ENCODE measurements at regions not wholly inside any gene's neighbourhood (a gene's known extent, or its start where the extent isn't known, plus 50 kb on each side); places are given as distances from the start of the nearest gene placed in this dataset.

DNA sequence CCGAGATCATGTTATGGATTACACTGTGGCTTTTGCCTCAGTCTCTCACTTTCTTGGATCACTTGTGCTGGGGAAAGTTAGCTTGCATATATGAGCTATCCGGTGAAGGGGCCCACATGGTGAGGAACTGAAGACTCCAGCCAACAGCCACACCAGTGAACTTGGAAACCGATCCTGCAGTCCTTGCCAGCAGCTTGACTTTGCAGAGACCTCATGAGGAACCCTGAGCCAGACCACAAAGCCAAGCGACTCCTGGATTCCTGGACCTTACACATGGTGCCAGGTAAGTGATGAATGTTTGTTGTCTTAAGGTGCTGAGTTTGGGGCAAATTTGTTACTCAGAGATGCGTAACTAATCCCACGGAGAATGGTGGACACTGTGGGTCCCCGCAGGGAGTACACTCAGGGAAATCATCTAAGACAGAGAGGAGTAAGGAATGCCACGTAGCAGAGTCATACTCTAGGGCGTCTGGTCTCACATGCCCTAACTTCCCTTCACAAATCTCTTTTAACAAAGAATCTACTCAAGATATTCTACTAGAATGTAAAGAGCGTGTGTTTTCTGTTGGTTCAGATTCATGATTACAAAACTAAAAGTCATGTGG, 76.5 kb upstream of the PJA2 start:
- no peak for FAIRE-seq
- no peak for TF ChIP-seq POLR2A (IDR thresholded peaks at IDR 0.05; ENCODE audit: low read depth, low read length)
- no peak for DNase-seq (ENCODE audit: insufficient read length, low spot score)

DNA sequence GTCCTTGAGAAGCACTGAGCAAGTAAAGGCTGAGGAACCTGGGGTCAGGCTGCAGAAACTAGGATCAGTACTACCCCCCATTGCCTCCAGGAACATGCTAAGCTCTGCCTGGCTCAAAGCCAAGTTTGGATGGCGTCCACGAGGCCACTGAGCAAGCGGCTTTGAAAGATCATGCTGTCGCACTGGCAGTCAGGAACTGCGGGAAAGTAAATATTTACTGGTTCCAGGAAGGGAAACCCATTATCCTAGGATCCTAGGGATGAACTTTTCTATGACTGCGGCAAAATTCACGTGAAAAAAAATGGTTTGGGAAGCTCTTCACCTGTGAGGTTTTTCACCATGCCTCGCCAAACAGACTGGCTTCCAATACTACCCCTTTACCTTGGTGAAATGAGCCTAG, 75.3 kb upstream of the PJA2 start:
- FAIRE-seq (no peak), DNase-seq (ENCODE audit: insufficient read length, low spot score) (no peak)
- no peak for TF ChIP-seq POLR2A (IDR thresholded peaks at IDR 0.05; ENCODE audit: low read depth, low read length)

DNA sequence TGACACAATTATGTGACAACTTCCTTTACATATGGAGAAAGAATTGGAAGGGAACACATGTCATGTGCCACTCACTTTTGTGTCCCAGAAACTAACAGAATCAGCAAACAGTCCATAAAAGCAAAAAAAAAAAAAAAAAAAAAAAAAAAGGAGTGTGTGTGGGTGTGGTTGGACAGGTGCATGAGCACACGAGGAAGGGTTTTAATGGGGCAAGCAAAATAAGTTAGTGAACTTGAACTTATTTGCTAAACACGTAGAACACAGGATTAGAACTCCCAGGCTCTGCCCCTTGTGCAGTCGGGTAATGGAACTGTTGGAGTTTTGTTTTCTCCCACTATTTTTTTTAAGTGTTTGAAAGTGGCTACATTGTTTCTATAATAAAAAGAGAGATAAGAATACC, 74.8 kb upstream of the PJA2 start:
- no peak for FAIRE-seq
- DNase-seq (ENCODE audit: insufficient read length, low spot score) = no peak
- no peak for TF ChIP-seq POLR2A (IDR thresholded peaks at IDR 0.05; ENCODE audit: low read depth, low read length)

DNA sequence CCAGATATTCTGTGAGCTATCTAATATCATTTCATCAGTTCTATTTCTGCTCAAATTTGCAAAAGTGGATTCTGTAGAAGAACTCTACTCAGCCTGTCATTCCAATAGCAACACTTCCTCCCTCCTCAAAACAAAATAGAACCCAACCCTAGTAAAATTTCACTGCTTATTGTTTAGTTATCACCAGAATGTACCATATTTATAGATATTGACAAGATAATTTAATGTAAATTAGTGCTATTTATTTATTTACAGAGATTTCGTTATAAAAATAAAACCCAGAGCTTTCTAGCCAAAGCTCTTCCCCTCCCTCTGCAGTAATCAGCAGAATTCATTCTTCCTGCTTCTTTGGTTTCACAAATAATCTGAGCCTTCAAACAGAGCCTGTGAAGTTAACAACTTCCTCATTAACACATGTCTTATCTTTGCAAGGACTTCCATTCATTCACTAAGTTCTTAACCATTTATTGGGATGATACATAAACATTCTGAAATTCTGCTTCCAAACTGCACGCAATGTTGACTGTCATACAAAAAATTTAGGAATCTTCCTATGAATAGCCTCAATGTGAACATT, 73.7 kb upstream of the PJA2 start:
- TF ChIP-seq POLR2A (IDR thresholded peaks at IDR 0.05; ENCODE audit: low read depth, low read length) = no peak
- FAIRE-seq (no peak), DNase-seq (ENCODE audit: insufficient read length, low spot score) (no peak)

DNA sequence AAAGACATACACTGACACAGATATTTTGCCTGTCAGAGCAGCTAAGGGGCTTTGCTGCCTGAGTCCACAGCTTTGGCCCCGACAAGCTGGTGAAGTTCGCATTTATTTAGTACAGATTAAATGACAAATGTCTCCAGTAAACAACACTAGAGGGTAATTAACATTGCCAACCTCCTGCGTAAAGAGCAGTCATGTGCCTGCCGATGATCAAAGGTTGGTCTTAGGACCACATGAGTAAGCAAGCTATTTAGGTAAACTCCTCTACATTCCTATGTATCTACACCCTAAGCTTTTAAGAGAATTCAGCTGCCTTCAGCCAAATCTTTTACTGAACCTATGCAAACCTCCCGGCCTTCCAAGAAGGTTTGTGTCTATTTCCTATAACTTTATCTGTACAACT, 73.0 kb upstream of the PJA2 start:
- DNase-seq (ENCODE audit: insufficient read length, low spot score) = no peak
- no peak for TF ChIP-seq POLR2A (IDR thresholded peaks at IDR 0.05; ENCODE audit: low read depth, low read length)
- FAIRE-seq = no peak

DNA sequence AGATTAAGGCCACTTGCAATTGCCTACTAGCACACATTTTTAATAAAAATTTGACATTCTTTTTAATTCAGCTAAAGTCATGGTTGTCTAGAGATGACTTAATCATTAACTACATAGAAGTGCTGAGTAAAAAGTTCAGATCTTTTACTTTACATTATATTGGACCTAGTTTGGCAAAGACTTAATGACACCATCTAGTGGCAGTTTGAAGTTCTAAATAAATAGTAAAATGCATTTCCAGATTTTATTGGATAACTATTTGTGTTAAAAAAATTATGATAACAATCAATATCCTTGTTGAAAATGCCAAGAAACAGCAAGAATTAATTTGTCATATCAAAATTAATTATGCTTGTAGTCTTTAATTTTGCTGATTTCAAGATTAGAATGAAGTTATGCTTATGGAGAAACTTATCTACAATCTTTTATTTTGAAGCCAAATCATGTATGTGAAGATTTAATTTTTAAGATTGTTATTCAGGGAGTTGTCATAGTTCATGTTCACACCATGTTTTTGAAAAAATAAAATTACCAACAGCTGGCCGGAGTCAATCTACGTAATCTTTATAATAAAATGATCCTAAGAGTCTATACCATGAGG, 69.6 kb upstream of the PJA2 start:
- no peak for DNase-seq (ENCODE audit: insufficient read length, low spot score)
- no peak for TF ChIP-seq POLR2A (IDR thresholded peaks at IDR 0.05; ENCODE audit: low read depth, low read length)
- FAIRE-seq = peak; percentile 57

DNA sequence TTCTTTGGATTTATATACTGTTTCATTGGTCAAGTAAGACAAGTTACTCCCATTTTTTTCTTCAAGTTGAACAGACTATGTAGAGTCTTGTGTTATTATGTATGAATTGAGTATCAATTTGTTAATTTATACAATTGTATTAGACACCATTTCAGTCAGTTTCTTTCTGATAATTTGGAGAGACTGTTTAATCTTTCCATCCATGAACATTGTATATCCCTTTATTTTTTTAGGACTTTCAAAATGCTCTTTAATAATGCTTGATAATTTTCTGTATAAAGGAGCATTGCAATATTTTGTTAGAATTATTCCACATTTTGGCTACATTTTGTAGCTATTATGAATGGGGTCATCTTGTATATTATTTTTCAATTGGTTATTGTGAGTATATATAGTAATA, 69.1 kb upstream of the PJA2 start:
- DNase-seq (ENCODE audit: insufficient read length, low spot score) (no peak), FAIRE-seq (no peak)
- TF ChIP-seq POLR2A (IDR thresholded peaks at IDR 0.05; ENCODE audit: low read depth, low read length) = no peak

DNA sequence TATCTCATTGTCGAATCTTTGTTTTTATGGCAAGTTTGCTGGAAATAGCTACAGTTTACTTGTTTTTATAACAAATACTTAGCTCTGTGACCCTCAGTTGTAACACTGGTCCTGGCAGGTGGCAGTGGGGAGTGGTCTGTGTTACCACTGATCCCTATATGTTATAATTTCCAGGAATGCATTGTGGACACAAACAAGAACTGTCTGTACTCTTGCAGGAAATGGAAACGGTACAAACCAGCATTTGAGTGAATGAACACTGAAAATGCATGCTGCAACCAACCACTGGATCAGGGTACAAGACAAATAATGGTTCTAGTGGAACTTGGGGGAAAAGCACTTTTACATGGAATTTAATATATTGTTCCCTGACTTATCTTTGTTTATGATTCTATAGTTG, 66.5 kb upstream of the PJA2 start:
- no peak for TF ChIP-seq POLR2A (IDR thresholded peaks at IDR 0.05; ENCODE audit: low read depth, low read length)
- FAIRE-seq (no peak), DNase-seq (ENCODE audit: insufficient read length, low spot score) (no peak)

DNA sequence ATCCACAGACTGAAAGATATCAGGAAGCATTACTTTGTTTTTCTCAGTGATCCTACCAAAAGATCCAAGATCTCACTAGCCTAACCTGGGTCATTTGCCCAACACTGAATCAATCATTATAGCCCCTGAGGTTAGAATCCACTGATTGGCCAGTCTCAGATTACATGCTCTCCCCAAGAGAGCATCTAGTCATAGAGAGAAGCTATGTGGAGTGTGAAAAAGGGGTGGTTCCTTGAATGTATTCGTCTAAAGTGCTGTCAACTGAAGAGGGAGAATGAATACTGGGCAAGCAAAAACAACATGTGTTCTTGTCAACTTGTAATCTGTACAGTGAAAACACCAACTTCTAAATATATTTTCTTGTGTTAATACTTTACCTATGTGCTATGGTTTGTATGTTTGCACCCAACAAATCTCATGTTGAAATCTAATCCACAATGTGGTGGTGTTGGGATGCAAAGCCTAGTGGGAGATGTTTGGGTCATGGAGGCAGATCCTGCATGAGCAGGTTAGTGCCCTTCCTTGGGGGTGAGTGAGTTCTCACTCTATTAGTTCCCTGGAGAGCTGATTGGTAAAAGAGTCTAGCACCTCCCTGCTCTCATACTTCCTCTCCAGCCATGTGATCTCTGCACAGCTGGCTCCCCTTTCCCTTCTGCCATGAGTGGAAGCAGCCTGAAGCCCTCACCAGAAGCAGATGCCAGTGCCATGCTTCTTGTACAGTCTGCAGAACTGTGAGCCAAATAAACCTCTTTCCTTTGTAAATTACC, 60.3 kb upstream of the PJA2 start:
- DNase-seq (ENCODE audit: insufficient read length, low spot score) (no peak), FAIRE-seq (no peak)
- TF ChIP-seq POLR2A (IDR thresholded peaks at IDR 0.05; ENCODE audit: low read depth, low read length) = no peak

DNA sequence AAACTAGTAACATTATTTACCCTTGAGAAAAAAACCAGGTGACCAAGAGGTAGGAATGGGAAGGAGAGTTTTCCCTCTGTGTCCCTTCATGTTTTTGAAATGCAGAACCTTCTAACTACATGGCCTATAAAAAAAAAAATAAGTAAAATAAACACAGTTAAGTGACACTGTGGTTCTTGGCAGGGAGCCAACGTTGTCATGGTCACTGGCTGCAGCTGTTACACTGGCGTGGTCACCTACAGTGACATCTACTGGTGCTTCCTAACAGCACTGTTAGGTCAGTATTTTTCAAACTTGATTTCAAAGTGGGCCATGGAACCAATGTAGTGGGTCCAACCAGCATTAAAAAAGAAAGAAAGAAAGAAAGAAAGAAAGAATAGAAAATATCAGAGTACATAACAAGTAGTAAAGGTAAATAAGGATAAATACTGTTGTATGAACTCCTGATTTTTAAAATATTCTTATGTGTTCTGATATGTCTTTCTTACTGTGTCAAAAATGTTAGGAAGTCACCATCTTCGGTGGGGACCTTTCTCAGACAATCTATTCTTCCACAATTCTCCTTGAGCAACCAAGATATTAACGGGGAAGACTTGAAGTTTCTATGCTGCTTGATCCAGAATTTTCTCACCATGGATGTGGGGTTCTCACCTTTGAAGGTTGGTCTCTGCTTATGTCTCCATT, 59.1 kb upstream of the PJA2 start:
- no peak for TF ChIP-seq POLR2A (IDR thresholded peaks at IDR 0.05; ENCODE audit: low read depth, low read length)
- FAIRE-seq (peak; percentile 89), DNase-seq (ENCODE audit: insufficient read length, low spot score) (peak; percentile 42)

DNA sequence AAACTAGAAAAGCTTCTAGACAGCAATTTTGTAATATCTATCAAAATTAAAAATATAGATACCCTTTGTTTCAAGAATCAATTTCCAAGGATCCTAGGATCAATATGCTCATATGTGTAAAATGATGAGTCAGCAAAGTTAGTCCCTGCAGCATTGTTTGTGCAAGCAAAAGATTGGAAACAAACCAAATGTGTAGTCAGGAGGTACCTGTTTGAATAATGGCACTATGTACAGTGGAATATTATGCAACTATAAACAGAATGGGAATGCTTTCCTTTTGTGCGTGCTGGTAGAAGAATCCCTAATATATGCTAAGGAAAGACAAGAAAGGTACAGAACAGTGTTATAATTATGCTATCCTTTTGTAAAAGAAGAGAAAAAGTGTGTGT, 58.5 kb upstream of the PJA2 start:
- TF ChIP-seq POLR2A (IDR thresholded peaks at IDR 0.05; ENCODE audit: low read depth, low read length) = no peak
- no peak for FAIRE-seq
- no peak for DNase-seq (ENCODE audit: insufficient read length, low spot score)

DNA sequence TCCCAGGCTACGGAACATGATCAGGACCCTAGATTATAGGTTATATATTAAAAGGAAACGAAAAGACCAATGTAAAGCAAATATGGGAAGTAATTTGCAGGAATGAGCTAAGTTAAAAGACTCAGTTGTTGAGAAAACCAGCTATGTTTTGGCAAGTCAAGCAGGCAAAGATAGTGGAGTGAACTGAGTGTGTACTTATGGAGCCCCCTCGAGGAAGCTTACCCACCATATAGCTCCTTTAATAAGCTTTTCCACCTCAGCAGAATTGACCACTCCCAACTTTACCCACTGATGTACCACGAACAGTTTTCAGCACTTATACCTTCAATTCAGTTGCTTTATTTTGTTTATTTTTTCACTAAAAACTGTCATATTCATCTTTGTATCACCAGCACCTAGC, 57.3 kb upstream of the PJA2 start:
- no peak for DNase-seq (ENCODE audit: insufficient read length, low spot score)
- TF ChIP-seq POLR2A (IDR thresholded peaks at IDR 0.05; ENCODE audit: low read depth, low read length) = no peak
- FAIRE-seq = no peak

Measured in H54 (cell line).